ENCODE measurements at regions not wholly inside any gene's neighbourhood (a gene's known extent, or its start where the extent isn't known, plus 50 kb on each side); places are given as distances from the start of the nearest gene placed in this dataset.

GRCh38 chr2:5781679-5782078, 89.5 kb downstream of the SOX11 start:
- Histone ChIP-seq H3K27ac (ENCODE audit: low read length) (no peak overlapping the region), H3K9ac (ENCODE audit: low read length) (no peak overlapping the region), H3K36me3 (ENCODE audit: insufficient read depth, low read length) (no peaks in the 10 kb centered on the region), H3K79me2 (ENCODE audit: low read length) (no peaks in the 10 kb centered on the region), H3K4me3 (ENCODE audit: low read length) (no peak overlapping the region), H3K27me3 (ENCODE audit: low read length) (no peaks in the 10 kb centered on the region), H2AFZ (ENCODE audit: low read length) (no peak overlapping the region), H3K4me2 (ENCODE audit: low read depth, low read length, poor library complexity, severe bottlenecking) (no peak overlapping the region), H3K9me3 (ENCODE audit: low read length) (no peaks in the 10 kb centered on the region), H3K9me2 (replicated peaks; ENCODE audit: insufficient read depth, low read length) (no peaks in the 10 kb centered on the region), H4K20me1 (ENCODE audit: insufficient read depth, low read depth, low read length) (no peaks in the 10 kb centered on the region), H3K4me1 (ENCODE audit: low read length) (no peaks in the 10 kb centered on the region)
- no peak for DNase-seq

GRCh38 chr2:5782103-5782502, 89.9 kb downstream of the SOX11 start:
- Histone ChIP-seq H3K4me2 (ENCODE audit: low read depth, low read length, poor library complexity, severe bottlenecking) (no peak overlapping the region), H3K27ac (ENCODE audit: low read length) (no peak overlapping the region), H3K27me3 (ENCODE audit: low read length) (no peaks in the 10 kb centered on the region), H2AFZ (ENCODE audit: low read length) (no peak overlapping the region), H3K9me2 (replicated peaks; ENCODE audit: insufficient read depth, low read length) (no peaks in the 10 kb centered on the region), H3K4me1 (ENCODE audit: low read length) (no peaks in the 10 kb centered on the region), H4K20me1 (ENCODE audit: insufficient read depth, low read depth, low read length) (no peaks in the 10 kb centered on the region), H3K36me3 (ENCODE audit: insufficient read depth, low read length) (no peaks in the 10 kb centered on the region), H3K79me2 (ENCODE audit: low read length) (no peaks in the 10 kb centered on the region), H3K9ac (ENCODE audit: low read length) (no peak overlapping the region), H3K4me3 (ENCODE audit: low read length) (no peak overlapping the region), H3K9me3 (ENCODE audit: low read length) (no peaks in the 10 kb centered on the region)
- no peak for DNase-seq

GRCh38 chr2:5788447-5788846, 96.3 kb downstream of the SOX11 start:
- Histone ChIP-seq H3K36me3 (ENCODE audit: insufficient read depth, low read length) (no peaks in the 10 kb centered on the region; the same call in 1 of the 2 replicates), H3K9ac (ENCODE audit: low read length) (no peak overlapping the region), H3K4me2 (ENCODE audit: low read depth, low read length, poor library complexity, severe bottlenecking) (no peak overlapping the region)

GRCh38 chr2:5791371-5791770, 99.2 kb downstream of the SOX11 start:
- Histone ChIP-seq H3K27me3 (ENCODE audit: low read length) (no peaks in the 10 kb centered on the region), H3K9me2 (replicated peaks; ENCODE audit: insufficient read depth, low read length) (no peaks in the 10 kb centered on the region), H3K4me1 (ENCODE audit: low read length) (no peaks in the 10 kb centered on the region), H3K27ac (ENCODE audit: low read length) (no peak overlapping the region), H3K9me3 (ENCODE audit: low read length) (peaks cover 3% of the 10 kb centered on the region; the same call in 1 of the 2 replicates), H4K20me1 (ENCODE audit: insufficient read depth, low read depth, low read length) (no peaks in the 10 kb centered on the region), H3K9ac (ENCODE audit: low read length) (no peak overlapping the region), H3K36me3 (ENCODE audit: insufficient read depth, low read length) (no peaks in the 10 kb centered on the region; the same call in 1 of the 2 replicates), H2AFZ (ENCODE audit: low read length) (no peak overlapping the region), H3K4me3 (ENCODE audit: low read length) (no peak overlapping the region), H3K79me2 (ENCODE audit: low read length) (no peaks in the 10 kb centered on the region), H3K4me2 (ENCODE audit: low read depth, low read length, poor library complexity, severe bottlenecking) (no peak overlapping the region)
- DNase-seq = no peak

More at GRCh38 chr2:5788447-5788846, 96.3 kb downstream of the SOX11 start:
- Histone ChIP-seq H3K4me3 (ENCODE audit: low read length) (no peak overlapping the region), H3K27me3 (ENCODE audit: low read length) (no peaks in the 10 kb centered on the region), H3K9me3 (ENCODE audit: low read length) (peaks cover 3% of the 10 kb centered on the region; the same call in 1 of the 2 replicates), H2AFZ (ENCODE audit: low read length) (no peak overlapping the region), H3K4me1 (ENCODE audit: low read length) (no peaks in the 10 kb centered on the region), H4K20me1 (ENCODE audit: insufficient read depth, low read depth, low read length) (no peaks in the 10 kb centered on the region), H3K27ac (ENCODE audit: low read length) (no peak overlapping the region), H3K9me2 (replicated peaks; ENCODE audit: insufficient read depth, low read length) (no peaks in the 10 kb centered on the region), H3K79me2 (ENCODE audit: low read length) (no peaks in the 10 kb centered on the region)
- no peak for DNase-seq

GRCh38 chr2:5794012-5794411, 101.8 kb downstream of the SOX11 start:
- Histone ChIP-seq H3K27ac (ENCODE audit: low read length) (no peak overlapping the region), H3K9me3 (ENCODE audit: low read length) (no peaks in the 10 kb centered on the region; the same call in 1 of the 2 replicates), H3K27me3 (ENCODE audit: low read length) (no peaks in the 10 kb centered on the region), H3K4me2 (ENCODE audit: low read depth, low read length, poor library complexity, severe bottlenecking) (no peak overlapping the region), H3K4me1 (ENCODE audit: low read length) (no peaks in the 10 kb centered on the region), H3K9me2 (replicated peaks; ENCODE audit: insufficient read depth, low read length) (no peaks in the 10 kb centered on the region), H3K36me3 (ENCODE audit: insufficient read depth, low read length) (no peaks in the 10 kb centered on the region; the same call in 1 of the 2 replicates), H4K20me1 (ENCODE audit: insufficient read depth, low read depth, low read length) (no peaks in the 10 kb centered on the region), H3K4me3 (ENCODE audit: low read length) (no peak overlapping the region), H2AFZ (ENCODE audit: low read length) (no peak overlapping the region), H3K9ac (ENCODE audit: low read length) (no peak overlapping the region), H3K79me2 (ENCODE audit: low read length) (no peaks in the 10 kb centered on the region)
- no peak for DNase-seq

GRCh38 chr2:5798084-5798483, 105.9 kb downstream of the SOX11 start:
- Histone ChIP-seq H3K9me2 (replicated peaks; ENCODE audit: insufficient read depth, low read length) (no peaks in the 10 kb centered on the region), H2AFZ (ENCODE audit: low read length) (no peak overlapping the region), H3K79me2 (ENCODE audit: low read length) (no peaks in the 10 kb centered on the region), H3K36me3 (ENCODE audit: insufficient read depth, low read length) (no peaks in the 10 kb centered on the region), H3K4me1 (ENCODE audit: low read length) (no peaks in the 10 kb centered on the region), H4K20me1 (ENCODE audit: insufficient read depth, low read depth, low read length) (no peaks in the 10 kb centered on the region), H3K9me3 (ENCODE audit: low read length) (no peaks in the 10 kb centered on the region), H3K27ac (ENCODE audit: low read length) (no peak overlapping the region), H3K4me2 (ENCODE audit: low read depth, low read length, poor library complexity, severe bottlenecking) (no peak overlapping the region), H3K27me3 (ENCODE audit: low read length) (no peaks in the 10 kb centered on the region), H3K4me3 (ENCODE audit: low read length) (no peak overlapping the region), H3K9ac (ENCODE audit: low read length) (no peak overlapping the region)
- DNase-seq = no peak

- H3K9ac ChIP-seq (ENCODE audit: low read length) = no peak overlapping the region
- no peak overlapping the region for H3K4me2 ChIP-seq (ENCODE audit: low read depth, low read length, poor library complexity, severe bottlenecking)
- no peak overlapping the region for H3K27ac ChIP-seq (ENCODE audit: low read length)
- no peak overlapping the region for H2AFZ ChIP-seq (ENCODE audit: low read length)
- H3K9me2 ChIP-seq (replicated peaks; ENCODE audit: insufficient read depth, low read length) = no peaks in the 10 kb centered on the region
- H3K36me3 ChIP-seq (ENCODE audit: insufficient read depth, low read length) = no peaks in the 10 kb centered on the region
- DNase-seq = no peak
- H4K20me1 ChIP-seq (ENCODE audit: insufficient read depth, low read depth, low read length) = no peaks in the 10 kb centered on the region
- H3K4me1 ChIP-seq (ENCODE audit: low read length) = no peaks in the 10 kb centered on the region
- no peaks in the 10 kb centered on the region for H3K27me3 ChIP-seq (ENCODE audit: low read length)
- no peaks in the 10 kb centered on the region for H3K9me3 ChIP-seq (ENCODE audit: low read length)
- no peaks in the 10 kb centered on the region for H3K79me2 ChIP-seq (ENCODE audit: low read length)
- no peak overlapping the region for H3K4me3 ChIP-seq (ENCODE audit: low read length)
Observed at GRCh38 chr2:5799348-5799747, 107.2 kb downstream of the SOX11 start.

- no peaks in the 10 kb centered on the region for H3K9me3 ChIP-seq (ENCODE audit: low read length)
- no peaks in the 10 kb centered on the region for H3K27me3 ChIP-seq (ENCODE audit: low read length)
- H3K79me2 ChIP-seq (ENCODE audit: low read length) = no peaks in the 10 kb centered on the region
- no peak overlapping the region for H3K9ac ChIP-seq (ENCODE audit: low read length)
- no peaks in the 10 kb centered on the region for H3K4me1 ChIP-seq (ENCODE audit: low read length)
- no peak overlapping the region for H3K27ac ChIP-seq (ENCODE audit: low read length)
- no peak overlapping the region for H3K4me2 ChIP-seq (ENCODE audit: low read depth, low read length, poor library complexity, severe bottlenecking)
- H3K36me3 ChIP-seq (ENCODE audit: insufficient read depth, low read length) = no peaks in the 10 kb centered on the region
- H3K4me3 ChIP-seq (ENCODE audit: low read length) = no peak overlapping the region
- no peaks in the 10 kb centered on the region for H3K9me2 ChIP-seq (replicated peaks; ENCODE audit: insufficient read depth, low read length)
- H4K20me1 ChIP-seq (ENCODE audit: insufficient read depth, low read depth, low read length) = no peaks in the 10 kb centered on the region
- DNase-seq = no peak
- no peak overlapping the region for H2AFZ ChIP-seq (ENCODE audit: low read length)
Observed at GRCh38 chr2:5803547-5803946, 111.4 kb downstream of the SOX11 start.

Data from Karpas-422 (cell line).